ENCODE measurements at regions not wholly inside any gene's neighbourhood (a gene's known extent, or its start where the extent isn't known, plus 50 kb on each side); places are given as distances from the start of the nearest gene placed in this dataset.

DNA sequence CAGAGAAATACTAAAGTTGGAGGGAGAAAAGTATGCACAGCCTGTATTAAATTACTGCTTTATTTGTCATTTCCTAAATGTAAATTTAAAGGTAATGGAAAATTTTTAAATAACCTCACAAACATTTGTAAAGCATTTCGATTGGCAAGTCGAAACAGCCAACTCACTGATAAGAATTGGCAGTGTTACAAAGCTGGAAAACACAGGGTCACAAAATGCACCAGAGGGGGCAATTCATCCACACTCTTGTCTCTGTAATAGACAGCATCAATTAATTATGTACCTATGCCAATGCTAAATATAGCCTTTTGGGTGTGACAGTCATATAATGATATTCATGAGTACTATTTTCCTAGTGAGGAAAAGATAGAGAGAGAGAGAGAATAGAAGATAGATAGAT, 140.6 kb upstream of the PRLR start:
- POLR2A ChIA-PET = no interaction called here
- Histone ChIP-seq H3K4me2 (ENCODE audit: insufficient read depth, low read length) (no peak overlapping the region), H2AFZ (ENCODE audit: low read depth, low read length) (no peak overlapping the region), H3K27ac (ENCODE audit: extremely low read depth, low read depth, low read length) (no peak overlapping the region), H3K27me3 (ENCODE audit: control insufficient read depth in 2 of 2, insufficient read depth in 2 of 2, low read length in 2 of 2) (no peaks in the 10 kb centered on the region), H3K4me3 (no peak overlapping the region), H3K4me1 (replicated peaks in 1 of 2; ENCODE audit: control insufficient read depth in 2 of 2, insufficient read depth in 2 of 2, low read length in 2 of 2) (no peaks in the 10 kb centered on the region), H3K9me1 (ENCODE audit: control insufficient read depth, insufficient read depth, low read length) (no peaks in the 10 kb centered on the region), H3K9me3 (replicated peaks; ENCODE audit: control insufficient read depth, insufficient read depth, low read depth, low read length) (no peaks in the 10 kb centered on the region; the same call in 1 of the 2 replicates), H4K20me1 (replicated peaks; ENCODE audit: control insufficient read depth, insufficient read depth, low read length) (no peaks in the 10 kb centered on the region), H3K9ac (ENCODE audit: insufficient read depth in 1 of 2, low read depth in 2 of 2, low read length in 2 of 2) (no peak overlapping the region), H3K79me2 (ENCODE audit: control insufficient read depth, insufficient read depth, low read length) (no peaks in the 10 kb centered on the region), H3K36me3 (ENCODE audit: control insufficient read depth, insufficient read depth, low read length) (no peaks in the 10 kb centered on the region)
- FAIRE-seq (no peak), ATAC-seq (no peak), DNase-seq (ENCODE audit: extremely low read depth in 1 of 4, low spot score in 3 of 4) (no peak)
- 0% methylated on average over 2 of the region's 2 CpGs for WGBS (ENCODE audit: insufficient coverage, low coverage, missing lambda C conversion rate)
- intact Hi-C loops (cut with micrococcal nuclease) (no loop called here), in situ Hi-C loops (cut with MboI) (no loop called here)
- BruUV-seq (replicated peaks) = no TSS peak
- TF ChIP-seq, protein P1, sequence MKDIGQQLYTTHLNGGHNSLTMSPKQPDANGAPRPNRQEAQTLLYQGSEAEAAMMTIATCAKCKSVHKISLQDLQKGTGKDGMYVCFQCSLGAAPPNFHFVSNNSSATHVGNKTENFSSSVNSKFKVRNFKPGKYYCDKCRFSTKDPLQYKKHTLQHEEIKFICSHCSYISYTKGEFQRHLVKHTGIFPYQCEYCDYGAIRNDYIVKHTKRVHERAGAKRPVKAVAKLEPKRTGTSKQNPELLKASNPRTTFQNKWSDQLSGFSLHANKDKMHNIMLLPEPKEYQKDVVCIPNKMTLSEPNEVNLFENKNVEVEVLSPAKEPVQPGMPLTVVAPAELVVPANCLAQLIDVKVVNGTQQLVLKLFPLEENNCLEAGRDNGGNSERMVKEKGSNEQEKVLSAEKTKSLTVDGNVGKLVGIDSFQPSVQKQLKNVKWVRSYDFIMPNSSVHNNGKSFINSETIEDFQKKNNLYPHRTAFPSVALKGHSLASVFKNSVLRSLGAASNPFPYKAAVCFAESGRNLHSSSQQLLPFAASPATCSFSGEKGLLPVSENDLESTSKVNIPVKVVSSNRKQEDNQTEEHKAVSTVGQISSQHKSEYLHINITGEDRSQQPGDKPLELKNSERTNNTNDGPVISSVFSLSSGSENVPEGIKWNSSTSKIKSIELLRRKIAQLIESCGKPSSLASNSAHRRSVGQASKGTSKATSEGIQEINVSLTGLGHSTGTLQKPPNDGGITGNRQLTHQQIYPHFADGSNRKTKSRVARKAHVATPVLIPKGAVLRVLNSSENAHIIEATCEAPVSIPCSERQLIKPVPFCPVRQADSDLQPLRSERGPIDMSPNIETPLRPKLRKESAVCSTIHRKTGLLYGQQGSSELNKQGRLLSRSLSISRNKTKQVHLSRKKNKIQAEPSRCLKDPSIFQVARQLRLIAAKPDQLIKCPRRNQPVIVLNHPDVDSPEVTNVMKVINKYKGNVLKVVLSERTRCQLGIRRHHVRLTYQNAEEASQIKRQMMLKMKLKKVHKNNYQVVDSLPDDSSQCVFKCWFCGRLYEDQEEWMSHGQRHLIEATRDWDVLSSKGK (CRISPR knock-in tag; IDR thresholded peaks at IDR 0.05) = no peak
- TF ChIP-seq ZNF408 (CRISPR knock-in tag; IDR thresholded peaks at IDR 0.05; ENCODE audit: low read depth) (no peak), FOXK2 (conservative IDR thresholded peaks at IDR 0.05 in 1 of 2, IDR thresholded peaks at IDR 0.05 in 1 of 2; ENCODE audit: low read depth in 2 of 2) (no peak), NFRKB (IDR thresholded peaks at IDR 0.05; ENCODE audit: low read depth) (no peak), FOXP1 (CRISPR knock-in tag; IDR thresholded peaks at IDR 0.05) (no peak), CAMTA2 (CRISPR knock-in tag; conservative IDR thresholded peaks at IDR 0.05) (no peak), FOXJ2 (tag; IDR thresholded peaks at IDR 0.05) (no peak)
- CTCF ChIA-PET (ENCODE audit: low intra/inter-chr PET ratio) = no interaction called here
